Choroid plexus epithelial cell (primary cell): ENCODE measurements at regions not wholly inside any gene's neighbourhood (a gene's known extent, or its start where the extent isn't known, plus 50 kb on each side); places are given as distances from the start of the nearest gene placed in this dataset.

Experiments
- DNase-seq: peaks from one replicate; pipeline ENCODE4 v3.0.0-alpha.2; 2010; ENCODE audit warnings: low read depth
- H3K4me3 ChIP-seq: 2 replicates; pipeline ENCODE4 v1.5.1; 2011; ENCODE audit warnings: low read depth, mild to moderate bottlenecking, control low read depth, low read length, moderate library complexity
- TF ChIP-seq, protein P1 (sequence below): conservative IDR thresholded peaks from 2 replicates; pipeline ENCODE4 v1.5.1; 2011; ENCODE audit warnings: low read depth, mild to moderate bottlenecking, control low read depth, inconsistent platforms, low read length, moderate library complexity

DNA sequence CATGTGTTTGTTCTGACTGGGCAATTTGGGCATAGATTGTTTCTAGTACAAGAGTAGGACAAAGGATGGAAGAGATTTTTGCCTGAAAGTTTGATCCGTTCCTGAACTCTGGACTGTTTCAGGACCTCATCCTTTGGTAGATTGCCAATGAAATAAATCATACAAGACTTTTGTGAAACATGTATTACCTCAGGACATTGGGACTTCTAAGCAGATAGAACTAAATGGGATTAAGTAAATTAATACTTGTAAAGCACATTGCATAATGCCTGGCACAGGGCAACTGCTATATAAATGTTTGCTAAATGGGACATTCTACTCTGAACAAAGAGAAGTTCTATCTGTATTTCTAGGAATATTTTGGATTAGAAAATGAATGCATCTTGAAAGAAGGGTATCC is 164.8 kb upstream of the RPS6KA3 start:
- H3K4me3 ChIP-seq, result no peak overlapping the region
- DNase-seq, result no peak
- TF ChIP-seq, protein P1, sequence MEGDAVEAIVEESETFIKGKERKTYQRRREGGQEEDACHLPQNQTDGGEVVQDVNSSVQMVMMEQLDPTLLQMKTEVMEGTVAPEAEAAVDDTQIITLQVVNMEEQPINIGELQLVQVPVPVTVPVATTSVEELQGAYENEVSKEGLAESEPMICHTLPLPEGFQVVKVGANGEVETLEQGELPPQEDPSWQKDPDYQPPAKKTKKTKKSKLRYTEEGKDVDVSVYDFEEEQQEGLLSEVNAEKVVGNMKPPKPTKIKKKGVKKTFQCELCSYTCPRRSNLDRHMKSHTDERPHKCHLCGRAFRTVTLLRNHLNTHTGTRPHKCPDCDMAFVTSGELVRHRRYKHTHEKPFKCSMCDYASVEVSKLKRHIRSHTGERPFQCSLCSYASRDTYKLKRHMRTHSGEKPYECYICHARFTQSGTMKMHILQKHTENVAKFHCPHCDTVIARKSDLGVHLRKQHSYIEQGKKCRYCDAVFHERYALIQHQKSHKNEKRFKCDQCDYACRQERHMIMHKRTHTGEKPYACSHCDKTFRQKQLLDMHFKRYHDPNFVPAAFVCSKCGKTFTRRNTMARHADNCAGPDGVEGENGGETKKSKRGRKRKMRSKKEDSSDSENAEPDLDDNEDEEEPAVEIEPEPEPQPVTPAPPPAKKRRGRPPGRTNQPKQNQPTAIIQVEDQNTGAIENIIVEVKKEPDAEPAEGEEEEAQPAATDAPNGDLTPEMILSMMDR, result no peak

DNA sequence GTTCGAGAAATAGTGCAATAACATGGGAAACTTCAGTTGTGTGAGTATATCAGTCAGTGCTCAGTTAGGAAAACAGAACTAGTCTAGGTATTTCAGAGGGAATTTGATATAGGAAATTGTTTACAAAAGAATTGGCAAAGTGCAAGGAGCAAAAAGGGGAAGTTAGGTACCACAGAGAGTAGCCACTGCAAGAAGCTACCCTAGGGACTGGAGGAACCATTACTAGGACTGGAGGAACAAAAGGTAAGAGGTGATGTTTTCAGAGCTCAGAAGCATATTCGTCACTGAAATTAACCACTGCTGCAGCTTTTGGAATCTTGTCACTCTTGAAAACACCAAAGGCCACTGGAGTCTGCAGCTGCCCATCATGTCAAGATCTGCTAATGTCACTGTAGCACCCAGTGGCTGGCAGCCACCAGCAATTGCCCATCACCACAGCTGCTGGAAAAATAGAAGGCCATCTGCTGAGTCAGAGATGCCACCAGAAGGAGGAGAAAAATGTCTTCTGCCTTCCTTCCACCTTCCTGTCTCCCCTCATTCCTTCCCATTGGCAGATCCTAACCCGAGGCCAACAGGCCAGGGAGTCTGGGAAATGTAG is 160.6 kb upstream of the RPS6KA3 start:
- TF ChIP-seq, protein P1, result no peak
- no peak overlapping the region for H3K4me3 ChIP-seq
- DNase-seq, result no peak

DNA sequence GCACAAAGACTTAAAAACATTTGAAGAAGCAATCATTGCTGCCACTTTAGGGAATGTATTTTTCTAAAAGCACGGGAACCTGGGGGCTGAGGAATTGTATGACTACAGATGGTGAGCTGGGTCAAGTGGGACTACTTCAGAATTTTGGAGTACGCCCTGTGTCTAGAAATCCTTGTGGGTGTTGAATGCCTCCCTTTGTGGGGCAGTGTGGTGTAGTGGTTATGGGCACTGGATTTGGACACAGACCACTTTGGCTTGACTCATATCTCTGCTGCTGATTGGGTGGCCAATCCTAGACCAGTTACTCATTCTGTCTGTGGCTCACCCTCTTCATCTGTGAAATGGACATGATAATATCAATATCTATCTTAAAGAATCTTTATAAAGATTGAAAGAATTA is 155.0 kb upstream of the RPS6KA3 start:
- no peak for DNase-seq
- TF ChIP-seq, protein P1, result no peak
- no peak overlapping the region for H3K4me3 ChIP-seq

- no peak overlapping the region for H3K4me3 ChIP-seq
- TF ChIP-seq, protein P1, result no peak
- peak; percentile 4 for DNase-seq
Measured at GRCh38 chrX:20421275-20421674, 154.6 kb upstream of the RPS6KA3 start.

- DNase-seq, result no peak
- TF ChIP-seq, protein P1, result no peak
- H3K4me3 ChIP-seq, result no peak overlapping the region
Measured at GRCh38 chrX:20420058-20420457, 153.3 kb upstream of the RPS6KA3 start.

DNA sequence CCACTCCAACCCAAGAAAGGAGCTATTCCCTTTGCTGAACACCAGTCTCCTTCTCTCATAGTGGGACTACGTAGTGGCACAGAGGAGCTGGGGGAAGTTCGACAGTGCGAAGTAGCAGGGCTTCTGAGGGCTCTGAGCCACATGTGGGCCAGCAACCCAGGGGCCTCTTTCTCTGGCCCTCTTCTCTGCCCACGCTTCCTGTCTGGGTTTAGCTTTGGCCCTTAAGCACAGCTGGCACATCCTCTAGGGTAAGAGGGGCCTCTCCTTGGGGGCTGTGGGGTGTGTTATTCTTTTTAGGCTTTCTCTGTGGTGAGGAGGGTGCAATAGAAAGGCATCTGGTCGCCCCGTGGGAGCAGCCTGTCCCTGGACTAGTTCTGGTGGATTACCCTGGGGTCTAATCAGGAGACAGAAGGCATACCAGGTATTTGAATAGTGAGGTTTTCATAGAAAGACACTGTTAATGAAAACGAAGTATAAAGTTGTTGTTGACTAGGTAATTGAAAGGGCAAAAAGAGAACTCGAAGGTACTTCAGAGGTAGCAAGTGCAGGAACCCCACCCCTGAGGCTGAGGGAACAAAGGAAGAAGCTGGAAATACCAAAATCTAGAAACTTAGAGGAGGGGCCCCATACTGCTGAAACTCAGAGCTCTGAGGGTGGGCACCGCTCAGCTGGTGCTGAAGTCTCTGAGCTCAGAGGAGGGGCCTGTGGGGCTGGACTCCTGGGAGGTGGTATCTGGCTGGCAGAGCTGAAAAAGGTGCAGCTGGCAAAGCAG is 151.9 kb upstream of the RPS6KA3 start:
- no peak for DNase-seq
- no peak overlapping the region for H3K4me3 ChIP-seq
- TF ChIP-seq, protein P1, result no peak
